ENCODE measurements at regions not wholly inside any gene's neighbourhood (a gene's known extent, or its start where the extent isn't known, plus 50 kb on each side); places are given as distances from the start of the nearest gene placed in this dataset.

DNA sequence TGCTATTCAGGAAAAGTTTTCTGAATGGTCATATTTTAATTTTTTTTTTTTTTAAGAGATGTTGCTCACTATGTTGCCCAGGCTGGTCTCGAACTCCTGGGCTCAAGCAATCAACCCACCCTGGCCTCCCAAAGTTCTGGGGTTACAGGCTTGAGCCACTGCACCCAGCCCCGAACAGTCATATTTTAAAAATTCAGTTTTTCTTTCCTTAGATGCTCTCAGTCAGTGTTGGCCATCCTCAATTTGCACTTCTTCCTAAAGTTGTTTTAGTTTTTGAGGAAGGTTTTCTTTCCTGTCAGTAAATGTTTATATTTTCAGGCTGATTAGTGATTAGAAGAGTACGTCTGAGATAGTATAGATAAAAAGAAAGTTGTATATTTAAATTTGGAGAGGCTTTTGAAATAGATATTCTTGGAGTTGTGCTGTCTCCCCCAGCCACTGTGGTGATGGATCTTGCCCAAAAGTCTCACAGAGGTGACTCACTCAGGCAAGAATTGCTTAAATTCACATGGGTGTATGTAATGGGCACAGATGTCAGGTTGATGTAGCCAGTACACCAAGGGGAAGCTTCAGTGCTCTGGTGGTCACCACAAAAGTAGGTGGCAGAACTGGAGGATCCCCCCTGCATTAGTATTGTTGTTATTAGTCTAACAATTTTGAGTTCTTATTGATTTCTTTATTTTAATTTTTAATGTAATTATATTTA lies 72.2 kb upstream of the ELOVL6 start:
- TF ChIP-seq EP300 (IDR thresholded peaks at IDR 0.05; ENCODE audit: low read depth) (no peak), POLR2A (IDR thresholded peaks at IDR 0.05) (no peak), POLR2AphosphoS5 (IDR thresholded peaks at IDR 0.05) (no peak)
- TF ChIP-seq, protein P1, sequence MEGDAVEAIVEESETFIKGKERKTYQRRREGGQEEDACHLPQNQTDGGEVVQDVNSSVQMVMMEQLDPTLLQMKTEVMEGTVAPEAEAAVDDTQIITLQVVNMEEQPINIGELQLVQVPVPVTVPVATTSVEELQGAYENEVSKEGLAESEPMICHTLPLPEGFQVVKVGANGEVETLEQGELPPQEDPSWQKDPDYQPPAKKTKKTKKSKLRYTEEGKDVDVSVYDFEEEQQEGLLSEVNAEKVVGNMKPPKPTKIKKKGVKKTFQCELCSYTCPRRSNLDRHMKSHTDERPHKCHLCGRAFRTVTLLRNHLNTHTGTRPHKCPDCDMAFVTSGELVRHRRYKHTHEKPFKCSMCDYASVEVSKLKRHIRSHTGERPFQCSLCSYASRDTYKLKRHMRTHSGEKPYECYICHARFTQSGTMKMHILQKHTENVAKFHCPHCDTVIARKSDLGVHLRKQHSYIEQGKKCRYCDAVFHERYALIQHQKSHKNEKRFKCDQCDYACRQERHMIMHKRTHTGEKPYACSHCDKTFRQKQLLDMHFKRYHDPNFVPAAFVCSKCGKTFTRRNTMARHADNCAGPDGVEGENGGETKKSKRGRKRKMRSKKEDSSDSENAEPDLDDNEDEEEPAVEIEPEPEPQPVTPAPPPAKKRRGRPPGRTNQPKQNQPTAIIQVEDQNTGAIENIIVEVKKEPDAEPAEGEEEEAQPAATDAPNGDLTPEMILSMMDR (IDR thresholded peaks at IDR 0.05), result no peak

All from transverse colon (tissue), 4 donors.